ENCODE measurements at regions not wholly inside any gene's neighbourhood (a gene's known extent, or its start where the extent isn't known, plus 50 kb on each side); places are given as distances from the start of the nearest gene placed in this dataset.

GRCh38 chr6:100980949-100981348 is 99.8 kb upstream of the ASCC3 start:
- TF ChIP-seq POLR2A (IDR thresholded peaks at IDR 0.05) (no peak), POLR2AphosphoS5 (IDR thresholded peaks at IDR 0.05) (no peak), EP300 (IDR thresholded peaks at IDR 0.05) (no peak), CTCF (IDR thresholded peaks at IDR 0.05) (no peak)
- 92 to 94% methylated on average over 1 of the region's 1 CpG for WGBS, 2 donors
- Histone ChIP-seq H3K27ac (no peak overlapping the region), H3K27me3 (no peaks in the 10 kb centered on the region), H3K4me3 (no peak overlapping the region), H3K36me3 (no peaks in the 10 kb centered on the region), H3K9me3 (peaks cover 0 to 3% (median 0%) of the 10 kb centered on the region in 4 donors), H3K4me1 (no peaks in the 10 kb centered on the region)
- intact Hi-C loops (cut with DNase I) = no loop called here
- DNase-seq = no peak

- H3K4me3 ChIP-seq = no peak overlapping the region
- no peak overlapping the region for H3K27ac ChIP-seq
- 86 to 92% methylated on average over 1 of the region's 1 CpG for WGBS, 2 donors
- no peaks in the 10 kb centered on the region for H3K27me3 ChIP-seq
- peaks cover 0 to 3% (median 0%) of the 10 kb centered on the region in 4 donors for H3K9me3 ChIP-seq
- no peaks in the 10 kb centered on the region for H3K36me3 ChIP-seq
- intact Hi-C loops (cut with DNase I) = no loop called here
- H3K4me1 ChIP-seq = no peaks in the 10 kb centered on the region
- no peak for DNase-seq
- TF ChIP-seq POLR2AphosphoS5 (IDR thresholded peaks at IDR 0.05) = no peak
- TF ChIP-seq EP300 (IDR thresholded peaks at IDR 0.05) = no peak
- no peak for TF ChIP-seq CTCF (IDR thresholded peaks at IDR 0.05)
- TF ChIP-seq POLR2A (IDR thresholded peaks at IDR 0.05) = no peak
Observed at GRCh38 chr6:100986921-100987320, 105.8 kb upstream of the ASCC3 start.

- intact Hi-C loops (cut with DNase I) = no loop called here
- Histone ChIP-seq H3K27me3 (no peaks in the 10 kb centered on the region), H3K4me1 (no peaks in the 10 kb centered on the region), H3K4me3 (no peak overlapping the region), H3K9me3 (peaks cover 0 to 3% (median 0%) of the 10 kb centered on the region in 4 donors), H3K36me3 (no peaks in the 10 kb centered on the region), H3K27ac (no peak overlapping the region)
- DNase-seq = no peak
- TF ChIP-seq EP300 (IDR thresholded peaks at IDR 0.05) (no peak), POLR2AphosphoS5 (IDR thresholded peaks at IDR 0.05) (no peak), CTCF (IDR thresholded peaks at IDR 0.05) (no peak), POLR2A (IDR thresholded peaks at IDR 0.05) (no peak)
- 84 to 95% methylated on average over 5 of the region's 5 CpGs for WGBS, 2 donors
Observed at GRCh38 chr6:100987556-100987955, 106.4 kb upstream of the ASCC3 start.

- 92 to 93% methylated on average over 2 of the region's 2 CpGs for WGBS, 2 donors
- no peak overlapping the region for H3K4me3 ChIP-seq
- H3K4me1 ChIP-seq = no peaks in the 10 kb centered on the region
- H3K27ac ChIP-seq = no peak overlapping the region
- TF ChIP-seq CTCF (IDR thresholded peaks at IDR 0.05) (no peak), POLR2AphosphoS5 (IDR thresholded peaks at IDR 0.05) (no peak), POLR2A (IDR thresholded peaks at IDR 0.05) (no peak), EP300 (IDR thresholded peaks at IDR 0.05) (no peak)
- no peaks in the 10 kb centered on the region for H3K27me3 ChIP-seq
- H3K36me3 ChIP-seq = no peaks in the 10 kb centered on the region
- H3K9me3 ChIP-seq = peaks cover 0 to 3% (median 0%) of the 10 kb centered on the region in 4 donors
- intact Hi-C loops (cut with DNase I) = no loop called here
- no peak for DNase-seq
Observed at GRCh38 chr6:100988391-100988984, 107.4 kb upstream of the ASCC3 start.

GRCh38 chr6:100990070-100990469 is 108.9 kb upstream of the ASCC3 start:
- 35 to 44% methylated on average over 1 of the region's 1 CpG for WGBS, 2 donors
- no peaks in the 10 kb centered on the region for H3K36me3 ChIP-seq
- no peak overlapping the region for H3K27ac ChIP-seq
- TF ChIP-seq CTCF (IDR thresholded peaks at IDR 0.05) (no peak), EP300 (IDR thresholded peaks at IDR 0.05) (no peak), POLR2A (IDR thresholded peaks at IDR 0.05) (no peak), POLR2AphosphoS5 (IDR thresholded peaks at IDR 0.05) (no peak)
- no peak for DNase-seq
- H3K4me3 ChIP-seq = no peak overlapping the region
- intact Hi-C loops (cut with DNase I) = no loop called here
- H3K9me3 ChIP-seq = no peaks in the 10 kb centered on the region
- no peaks in the 10 kb centered on the region for H3K27me3 ChIP-seq
- no peaks in the 10 kb centered on the region for H3K4me1 ChIP-seq
